ENCODE measurements at regions not wholly inside any gene's neighbourhood (a gene's known extent, or its start where the extent isn't known, plus 50 kb on each side); places are given as distances from the start of the nearest gene placed in this dataset.

- no peak for DNase-seq (ENCODE audit: low read depth in 4 of 4, low spot score in 1 of 4)
Observed at GRCh38 chr2:133837441-133838094, 269.3 kb upstream of the NCKAP5 start.

GRCh38 chr2:133838642-133839365 lies 270.5 kb upstream of the NCKAP5 start:
- no peak for DNase-seq (ENCODE audit: low read depth in 4 of 4, low spot score in 1 of 4)

GRCh38 chr2:133839677-133840076 lies 271.4 kb upstream of the NCKAP5 start:
- DNase-seq (ENCODE audit: low read depth in 4 of 4, low spot score in 1 of 4) = no peak

GRCh38 chr2:133840761-133841160 lies 272.5 kb upstream of the NCKAP5 start:
- DNase-seq (ENCODE audit: low read depth in 4 of 4, low spot score in 1 of 4) = no peak

GRCh38 chr2:133841900-133842299 lies 273.6 kb upstream of the NCKAP5 start:
- DNase-seq (ENCODE audit: low read depth in 4 of 4, low spot score in 1 of 4) = no peak

GRCh38 chr2:133842446-133842845 lies 274.2 kb upstream of the NCKAP5 start:
- no peak for DNase-seq (ENCODE audit: low read depth in 4 of 4, low spot score in 1 of 4)

- DNase-seq (ENCODE audit: low read depth in 4 of 4, low spot score in 1 of 4) = no peak
Observed at GRCh38 chr2:133843091-133843490, 274.8 kb upstream of the NCKAP5 start.

- DNase-seq (ENCODE audit: low read depth in 4 of 4, low spot score in 1 of 4) = no peak
Observed at GRCh38 chr2:133843551-133843950, 275.3 kb upstream of the NCKAP5 start.

GRCh38 chr2:133844214-133844892 lies 276.1 kb upstream of the NCKAP5 start:
- DNase-seq (ENCODE audit: low read depth in 4 of 4, low spot score in 1 of 4) = peak; percentile 11 to 38 (median 23)

GRCh38 chr2:133846476-133846875 lies 278.2 kb upstream of the NCKAP5 start:
- DNase-seq (ENCODE audit: low read depth in 4 of 4, low spot score in 1 of 4) = no peak

GRCh38 chr2:133847591-133847990 lies 279.3 kb upstream of the NCKAP5 start:
- no peak for DNase-seq (ENCODE audit: low read depth in 4 of 4, low spot score in 1 of 4)

- no peak for DNase-seq (ENCODE audit: low read depth in 4 of 4, low spot score in 1 of 4)
Observed at GRCh38 chr2:133848111-133848649, 279.9 kb upstream of the NCKAP5 start.

- no peak for DNase-seq (ENCODE audit: low read depth in 4 of 4, low spot score in 1 of 4)
Observed at GRCh38 chr2:133849341-133849740, 281.1 kb upstream of the NCKAP5 start.

GRCh38 chr2:133854603-133855200 lies 286.4 kb upstream of the NCKAP5 start:
- no peak for DNase-seq (ENCODE audit: low read depth in 4 of 4, low spot score in 1 of 4)

GRCh38 chr2:133855526-133855925 lies 287.3 kb upstream of the NCKAP5 start:
- DNase-seq (ENCODE audit: low read depth in 4 of 4, low spot score in 1 of 4) = no peak

GRCh38 chr2:133856678-133857077 lies 288.4 kb upstream of the NCKAP5 start:
- no peak for DNase-seq (ENCODE audit: low read depth in 4 of 4, low spot score in 1 of 4)

GRCh38 chr2:133859578-133859977 lies 291.3 kb upstream of the NCKAP5 start:
- no peak for DNase-seq (ENCODE audit: low read depth in 4 of 4, low spot score in 1 of 4)

GRCh38 chr2:133862400-133862977 lies 294.2 kb upstream of the NCKAP5 start:
- no peak for DNase-seq (ENCODE audit: low read depth in 4 of 4, low spot score in 1 of 4)

- no peak for DNase-seq (ENCODE audit: low read depth in 4 of 4, low spot score in 1 of 4)
Observed at GRCh38 chr2:133863106-133863800, 295.0 kb upstream of the NCKAP5 start.

- no peak for DNase-seq (ENCODE audit: low read depth in 4 of 4, low spot score in 1 of 4)
Observed at GRCh38 chr2:133865141-133865540, 296.9 kb upstream of the NCKAP5 start.

- no peak for DNase-seq (ENCODE audit: low read depth in 4 of 4, low spot score in 1 of 4)
Observed at GRCh38 chr2:133867166-133867565, 298.9 kb upstream of the NCKAP5 start.

All from stimulated activated CD4-positive, alpha-beta T cell treated with anti-CD3 and anti-CD28 coated beads, Interleukin-1b, Interleukin-23, amount 100 ng/mL, for 24 hours (primary cell).